H9 (cell line): ENCODE measurements at regions not wholly inside any gene's neighbourhood (a gene's known extent, or its start where the extent isn't known, plus 50 kb on each side); places are given as distances from the start of the nearest gene placed in this dataset.

Experiments
- DNase-seq: peaks from one replicate; pipeline ENCODE4 v3.0.0-alpha.2; 2017
- H2AFZ ChIP-seq: one replicate; pipeline ENCODE4 v1.6.1; 2013; ENCODE audit warnings: mild to moderate bottlenecking, low read length, control low read depth, moderate library complexity
- H2AK5ac ChIP-seq: 2 replicates; pipeline ENCODE4 v1.6.1; 2013; ENCODE audit warnings: low read length, control low read depth, mixed read lengths; ENCODE audit not compliant: insufficient read length
- H2BK120ac ChIP-seq: one replicate; pipeline ENCODE4 v1.6.1; 2013; ENCODE audit warnings: low read depth, mild to moderate bottlenecking, low read length, control low read depth, inconsistent platforms; ENCODE audit not compliant: poor library complexity, severe bottlenecking
- H2BK12ac ChIP-seq: 2 replicates; pipeline ENCODE4 v1.6.1; 2013; ENCODE audit warnings: low read length, control low read depth, mixed read lengths, low read depth; ENCODE audit not compliant: insufficient read length
- H2BK15ac ChIP-seq: 2 replicates; pipeline ENCODE4 v1.6.1; 2013; ENCODE audit warnings: low read depth, low read length, control low read depth
- H2BK20ac ChIP-seq: one replicate; pipeline ENCODE4 v1.6.1; 2013; ENCODE audit warnings: low read depth, mild to moderate bottlenecking, low read length, control low read depth, inconsistent platforms; ENCODE audit not compliant: poor library complexity, severe bottlenecking
- H2BK5ac ChIP-seq: 2 replicates; pipeline ENCODE4 v1.6.1; 2013; ENCODE audit warnings: low read length, control low read depth, mixed read lengths; ENCODE audit not compliant: insufficient read length
- H3K14ac ChIP-seq: 2 replicates; pipeline ENCODE4 v1.6.1; 2013; ENCODE audit warnings: low read length, control low read depth; ENCODE audit not compliant: insufficient read depth
- H3K18ac ChIP-seq: 2 replicates; pipeline ENCODE4 v1.6.1; 2013; ENCODE audit warnings: low read depth, mild to moderate bottlenecking, mixed read lengths, low read length, control low read depth; ENCODE audit not compliant: insufficient read length
- H3K23ac ChIP-seq: 2 replicates; pipeline ENCODE4 v1.6.1; 2013; ENCODE audit warnings: low read length, control low read depth, mixed read lengths, low read depth; ENCODE audit not compliant: insufficient read length
- H3K23me2 ChIP-seq: 2 replicates; pipeline ENCODE4 v1.6.1; 2013; ENCODE audit warnings: low read depth, mild to moderate bottlenecking, mixed read lengths, low read length, control low read depth; ENCODE audit not compliant: insufficient read length, poor library complexity, severe bottlenecking
- H3K27ac ChIP-seq: 2 replicates; pipeline ENCODE4 v1.5.1; 2013; ENCODE audit warnings: low read length, control low read depth, mixed read lengths, low read depth; ENCODE audit not compliant: insufficient read length
- H3K27me3 ChIP-seq: 2 replicates; pipeline ENCODE4 v1.6.1; 2013; ENCODE audit warnings: low read length, control low read depth, inconsistent platforms; ENCODE audit not compliant: insufficient read depth
- H3K4ac ChIP-seq: 2 replicates; pipeline ENCODE4 v1.6.1; 2013; ENCODE audit warnings: low read depth, mild to moderate bottlenecking, control low read depth, inconsistent platforms, low read length, moderate library complexity
- H3K4me1 ChIP-seq: 2 replicates; pipeline ENCODE4 v1.6.1; 2013; ENCODE audit warnings: low read length, control low read depth, inconsistent platforms; ENCODE audit not compliant: insufficient read depth
- H3K4me2 ChIP-seq: 2 replicates; pipeline ENCODE4 v1.6.1; 2013; ENCODE audit warnings: low read length, control low read depth, mixed read lengths; ENCODE audit not compliant: insufficient read length, insufficient read depth
- H3K56ac ChIP-seq: 2 replicates; pipeline ENCODE4 v1.6.1; 2013; ENCODE audit warnings: low read depth, mild to moderate bottlenecking, mixed read lengths, low read length, control low read depth; ENCODE audit not compliant: insufficient read length
- H3K79me1 ChIP-seq: 2 replicates; pipeline ENCODE4 v1.6.1; 2013; ENCODE audit warnings: low read depth, mild to moderate bottlenecking, moderate library complexity, low read length, control low read depth, inconsistent platforms; ENCODE audit not compliant: insufficient read depth, poor library complexity, severe bottlenecking
- H3K79me2 ChIP-seq: 2 replicates; pipeline ENCODE4 v1.6.1; 2013; ENCODE audit warnings: low read length, control low read depth, inconsistent platforms; ENCODE audit not compliant: insufficient read depth
- H3K9ac ChIP-seq: 2 replicates; pipeline ENCODE4 v1.6.1; 2013; ENCODE audit warnings: low read length, control low read depth, mixed read lengths; ENCODE audit not compliant: insufficient read length; ENCODE audit errors: extremely low read depth
- H3K9me3 ChIP-seq: one replicate; pipeline ENCODE4 v1.6.1; 2013; ENCODE audit warnings: low read depth, low read length, inconsistent platforms; ENCODE audit not compliant: control insufficient read depth
- H3T11ph ChIP-seq: one replicate; pipeline ENCODE4 v1.6.1; 2013; ENCODE audit warnings: mild to moderate bottlenecking, low read length, control low read depth, inconsistent platforms
- H4K20me1 ChIP-seq: one replicate; pipeline ENCODE4 v1.6.1; 2013; ENCODE audit not compliant: control insufficient read depth, insufficient read length, insufficient read depth
- H4K5ac ChIP-seq: 2 replicates; pipeline ENCODE4 v1.6.1; 2013; ENCODE audit warnings: low read depth, mild to moderate bottlenecking, mixed read lengths, low read length, control low read depth; ENCODE audit not compliant: insufficient read length
- H4K8ac ChIP-seq: replicated peaks from 2 replicates; pipeline ENCODE4 v1.6.1; 2013; ENCODE audit warnings: low read length, control low read depth, mixed read lengths, low read depth; ENCODE audit not compliant: insufficient read length
- H4K91ac ChIP-seq: 2 replicates; pipeline ENCODE4 v1.6.1; 2013; ENCODE audit warnings: low read depth, mild to moderate bottlenecking, moderate library complexity, mixed read lengths, low read length, control low read depth; ENCODE audit not compliant: insufficient read length
- H3K27ac Mint-ChIP-seq, 3 experiments: 2 replicates in 2 of 3; 3 replicates in 1 of 3; pipeline ENCODE4 v1.8.0; 2020 to 2021; ENCODE audit warnings: mixed read lengths in 3 of 3, mild to moderate bottlenecking in 1 of 3, moderate library complexity in 1 of 3
- H3K27me3 Mint-ChIP-seq: 2 replicates; pipeline ENCODE4 v1.8.0; 2021; ENCODE audit warnings: low read depth, mild to moderate bottlenecking, moderate library complexity, mixed read lengths
- H3K36me3 Mint-ChIP-seq, 3 experiments: 2 replicates in 2 of 3; 3 replicates in 1 of 3; pipeline ENCODE4 v1.8.0; 2020 to 2021; ENCODE audit warnings: low read depth in 3 of 3, mixed read lengths in 3 of 3; ENCODE audit not compliant: insufficient read depth in 1 of 3
- H3K4me1 Mint-ChIP-seq, 2 experiments: 2 replicates each; pipeline ENCODE4 v1.8.0; 2020; ENCODE audit warnings: mixed read lengths in 2 of 2
- H3K4me3 Mint-ChIP-seq, 2 experiments: 2 replicates in 1 of 2; 3 replicates in 1 of 2; pipeline ENCODE4 v1.8.0; 2020 to 2021; ENCODE audit warnings: mild to moderate bottlenecking in 2 of 2, mixed read lengths in 2 of 2, moderate library complexity in 1 of 2
- H3K9me3 Mint-ChIP-seq, 2 experiments: 2 replicates in 1 of 2; 3 replicates in 1 of 2; pipeline ENCODE4 v1.8.0; 2020; ENCODE audit warnings: mild to moderate bottlenecking in 2 of 2, mixed read lengths in 2 of 2, moderate library complexity in 1 of 2
- WGBS: extraction: QIAGEN DNeasy Blood & Tissue Kit; methylation state at CpG from one replicate; pipeline ENCODE4 v1.1.7; 2013; ENCODE audit warnings: missing lambda C conversion rate, low lambda C conversion rate, mixed read lengths; ENCODE audit not compliant: insufficient read length; ENCODE audit errors: extremely low coverage; 5-methylcytosine and 5-hydroxymethylcytosine counted together
- TF ChIP-seq, protein P1 (sequence below): fragments of 200-600 bp; sonication (generic); conservative IDR thresholded peaks from 3 replicates; pipeline ENCODE4 v1.8.0; 2021; ENCODE audit warnings: antibody characterized with exemption, mild to moderate bottlenecking

DNA sequence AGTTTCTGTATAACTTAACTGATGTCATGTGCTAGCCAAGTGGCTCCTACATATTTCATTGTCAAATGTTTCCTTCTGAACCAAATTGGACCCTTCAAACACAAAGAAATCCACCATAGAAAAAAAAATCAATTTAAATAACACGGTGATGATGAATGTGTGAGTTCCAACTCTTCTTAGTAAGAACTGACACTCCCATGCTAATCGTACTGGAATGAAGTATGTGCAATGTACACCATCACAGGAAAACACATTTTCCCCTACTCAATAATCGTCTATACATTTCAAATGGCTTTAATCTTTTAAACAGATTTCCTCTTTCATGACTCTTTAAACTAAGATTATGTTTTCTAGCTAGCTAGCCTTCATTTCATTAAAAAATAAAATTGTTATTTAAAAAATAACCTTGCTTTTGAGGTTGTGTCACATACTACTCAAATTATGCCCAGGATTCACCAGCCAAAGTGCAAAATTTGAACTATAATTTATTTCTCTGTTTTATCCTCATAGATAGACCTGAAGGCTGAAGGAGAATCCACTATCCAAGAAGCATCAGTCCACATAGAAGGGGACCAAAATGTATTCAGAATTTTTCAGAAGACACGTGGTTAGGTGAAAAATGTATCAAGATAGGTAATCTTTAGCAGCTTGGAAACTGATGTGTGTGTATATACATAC is 131.0 kb upstream of the ITGA1 start:
- Histone ChIP-seq H4K20me1 (no peaks in the 10 kb centered on the region), H3K27ac (no peak overlapping the region), H3K4me2 (no peak overlapping the region), H2BK20ac (no peak overlapping the region), H3T11ph (no peak overlapping the region), H4K8ac (no peak overlapping the region), H3K23me2 (no peaks in the 10 kb centered on the region), H3K27me3 (no peaks in the 10 kb centered on the region), H3K9ac (no peak overlapping the region), H2BK5ac (no peak overlapping the region), H3K4ac (no peak overlapping the region), H2BK15ac (no peak overlapping the region), H2AFZ (no peak overlapping the region), H3K79me1 (no peaks in the 10 kb centered on the region), H2BK12ac (no peak overlapping the region), H3K56ac (no peak overlapping the region), H3K14ac (no peak overlapping the region), H4K91ac (no peak overlapping the region), H3K79me2 (no peaks in the 10 kb centered on the region), H3K4me1 (no peaks in the 10 kb centered on the region), H2AK5ac (no peak overlapping the region), H3K18ac (no peak overlapping the region), H4K5ac (no peak overlapping the region), H3K23ac (no peak overlapping the region), H3K9me3 (no peaks in the 10 kb centered on the region), H2BK120ac (no peak overlapping the region)
- no peaks in the 10 kb centered on the region for H3K27me3 Mint-ChIP-seq
- DNase-seq: no peak
- TF ChIP-seq, protein P1, sequence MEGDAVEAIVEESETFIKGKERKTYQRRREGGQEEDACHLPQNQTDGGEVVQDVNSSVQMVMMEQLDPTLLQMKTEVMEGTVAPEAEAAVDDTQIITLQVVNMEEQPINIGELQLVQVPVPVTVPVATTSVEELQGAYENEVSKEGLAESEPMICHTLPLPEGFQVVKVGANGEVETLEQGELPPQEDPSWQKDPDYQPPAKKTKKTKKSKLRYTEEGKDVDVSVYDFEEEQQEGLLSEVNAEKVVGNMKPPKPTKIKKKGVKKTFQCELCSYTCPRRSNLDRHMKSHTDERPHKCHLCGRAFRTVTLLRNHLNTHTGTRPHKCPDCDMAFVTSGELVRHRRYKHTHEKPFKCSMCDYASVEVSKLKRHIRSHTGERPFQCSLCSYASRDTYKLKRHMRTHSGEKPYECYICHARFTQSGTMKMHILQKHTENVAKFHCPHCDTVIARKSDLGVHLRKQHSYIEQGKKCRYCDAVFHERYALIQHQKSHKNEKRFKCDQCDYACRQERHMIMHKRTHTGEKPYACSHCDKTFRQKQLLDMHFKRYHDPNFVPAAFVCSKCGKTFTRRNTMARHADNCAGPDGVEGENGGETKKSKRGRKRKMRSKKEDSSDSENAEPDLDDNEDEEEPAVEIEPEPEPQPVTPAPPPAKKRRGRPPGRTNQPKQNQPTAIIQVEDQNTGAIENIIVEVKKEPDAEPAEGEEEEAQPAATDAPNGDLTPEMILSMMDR: no peak
- H3K27ac Mint-ChIP-seq: no peak overlapping the region
- WGBS: 100% methylated on average over 1 of the region's 4 CpGs
- no peaks in the 10 kb centered on the region for H3K4me1 Mint-ChIP-seq
- no peak overlapping the region for H3K4me3 Mint-ChIP-seq
- no peaks in the 10 kb centered on the region for H3K36me3 Mint-ChIP-seq
- H3K9me3 Mint-ChIP-seq: no peaks in the 10 kb centered on the region
